HFFc6 (cell line): ENCODE measurements at regions not wholly inside any gene's neighbourhood (a gene's known extent, or its start where the extent isn't known, plus 50 kb on each side); places are given as distances from the start of the nearest gene placed in this dataset.

Source experiments
- DNase-seq: peaks from one replicate; pipeline ENCODE4 v3.0.0-alpha.2; 2018
- H3K27ac Mint-ChIP-seq: 2 replicates; pipeline ENCODE4 v1.8.0; 2020; ENCODE audit warnings: mild to moderate bottlenecking, mixed read lengths
- H3K27me3 Mint-ChIP-seq: 2 replicates; pipeline ENCODE4 v1.8.0; 2021; ENCODE audit warnings: mild to moderate bottlenecking, moderate library complexity, mixed read lengths; ENCODE audit not compliant: insufficient read depth
- H3K36me3 Mint-ChIP-seq: 2 replicates; pipeline ENCODE4 v1.8.0; 2021; ENCODE audit warnings: low read depth, mixed read lengths
- H3K4me1 Mint-ChIP-seq: 2 replicates; pipeline ENCODE4 v1.8.0; 2020; ENCODE audit warnings: low read depth, mixed read lengths
- H3K4me3 Mint-ChIP-seq: 2 replicates; pipeline ENCODE4 v1.8.0; 2020; ENCODE audit warnings: mild to moderate bottlenecking, moderate library complexity, mixed read lengths
- H3K9me3 Mint-ChIP-seq: 2 replicates; pipeline ENCODE4 v1.8.0; 2020; ENCODE audit warnings: mild to moderate bottlenecking, mixed read lengths
- CTCF ChIP-seq: fragments of 200-600 bp; sonication (generic); IDR thresholded peaks from 2 replicates; pipeline ENCODE4 v1.5.0; 2021; ENCODE audit warnings: antibody characterized with exemption, mild to moderate bottlenecking

- Mint-ChIP-seq H3K4me3 (peak overlapping the region; percentile 21; the same call in 1 of the 2 replicates), H3K27me3 (peaks cover 2% of the 10 kb centered on the region; the same call in 1 of the 2 replicates), H3K27ac (peak overlapping the region; percentile 37; the same call in 1 of the 2 replicates), H3K9me3 (no peaks in the 10 kb centered on the region), H3K36me3 (no peaks in the 10 kb centered on the region), H3K4me1 (peaks cover 69% of the 10 kb centered on the region)
- no peak for TF ChIP-seq CTCF
- DNase-seq, result no peak
Measured at GRCh38 chr2:207226671-207227061, 60.9 kb upstream of the KLF7 start.

DNA sequence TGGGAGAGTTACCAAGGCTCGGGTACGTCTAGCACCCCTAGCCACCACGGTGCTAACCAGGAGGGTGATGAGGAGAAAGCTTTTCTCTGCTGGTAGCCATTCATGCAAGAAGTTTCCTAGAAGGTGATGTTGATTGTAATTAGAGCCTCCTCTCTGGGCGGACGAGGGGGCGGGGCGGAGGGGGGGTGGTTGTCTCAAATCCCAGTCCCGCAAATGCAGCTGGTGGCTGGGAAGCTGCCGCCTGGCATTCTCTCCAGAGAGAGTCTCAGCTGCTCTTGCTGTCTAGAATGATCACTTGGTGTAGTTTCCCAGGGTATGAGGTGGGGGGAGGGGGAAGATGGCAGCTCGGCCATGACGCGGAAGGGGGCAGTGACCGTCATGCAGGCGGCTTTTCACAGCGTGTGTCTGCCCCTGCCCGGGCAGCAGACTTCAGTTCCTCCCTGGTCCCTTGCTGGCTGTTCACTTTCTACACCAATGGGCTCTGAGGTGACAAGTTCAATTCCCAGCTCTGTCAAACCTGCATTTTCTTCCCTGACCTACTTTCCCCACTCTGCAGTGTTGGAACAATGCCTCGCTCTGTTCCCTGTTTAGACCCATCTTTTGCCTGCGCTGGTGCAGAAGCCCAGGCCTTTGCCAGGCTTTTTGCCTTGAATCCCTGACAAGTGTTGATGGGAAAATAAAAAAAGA, 61.5 kb upstream of the KLF7 start:
- Mint-ChIP-seq H3K27ac (peak overlapping the region; percentile 37; the same call in 1 of the 2 replicates), H3K4me1 (peaks cover 74% of the 10 kb centered on the region), H3K4me3 (peak overlapping the region; percentile 21; the same call in 1 of the 2 replicates), H3K27me3 (peaks cover 2% of the 10 kb centered on the region; the same call in 1 of the 2 replicates), H3K36me3 (no peaks in the 10 kb centered on the region), H3K9me3 (no peaks in the 10 kb centered on the region)
- TF ChIP-seq CTCF, result no peak
- no peak for DNase-seq

DNA sequence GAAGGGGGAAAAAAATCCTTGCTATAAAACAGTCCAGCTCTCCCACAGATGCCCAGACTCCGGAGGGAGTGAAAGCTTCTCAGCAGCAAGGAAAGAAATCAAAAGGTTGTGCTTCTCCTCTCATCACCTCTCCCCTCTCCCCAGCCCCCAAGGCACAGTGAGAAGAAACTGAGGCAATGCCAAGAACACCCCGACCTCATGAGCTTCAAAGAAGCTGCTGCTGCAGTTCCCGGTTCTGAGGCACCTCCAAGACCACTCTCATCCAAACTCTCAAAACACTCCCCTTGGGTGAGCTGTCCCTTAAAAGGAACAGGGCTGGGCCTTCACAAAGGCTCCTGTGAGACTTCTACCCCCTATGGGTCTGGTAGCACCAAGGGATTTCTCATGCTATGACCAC, 62.0 kb upstream of the KLF7 start:
- no peak for DNase-seq
- no peaks in the 10 kb centered on the region for H3K36me3 Mint-ChIP-seq
- H3K9me3 Mint-ChIP-seq, result no peaks in the 10 kb centered on the region
- no peak overlapping the region for H3K4me3 Mint-ChIP-seq
- H3K27ac Mint-ChIP-seq, result no peak overlapping the region
- H3K4me1 Mint-ChIP-seq, result peaks cover 76% of the 10 kb centered on the region
- peaks cover 2% of the 10 kb centered on the region; the same call in 1 of the 2 replicates for H3K27me3 Mint-ChIP-seq
- TF ChIP-seq CTCF, result no peak

- Mint-ChIP-seq H3K27me3 (peaks cover 2% of the 10 kb centered on the region; the same call in 1 of the 2 replicates), H3K9me3 (no peaks in the 10 kb centered on the region), H3K4me3 (no peak overlapping the region), H3K36me3 (no peaks in the 10 kb centered on the region), H3K4me1 (peaks cover 76% of the 10 kb centered on the region), H3K27ac (no peak overlapping the region)
- no peak for DNase-seq
- TF ChIP-seq CTCF, result no peak
Measured at GRCh38 chr2:207228402-207228801, 62.7 kb upstream of the KLF7 start.

DNA sequence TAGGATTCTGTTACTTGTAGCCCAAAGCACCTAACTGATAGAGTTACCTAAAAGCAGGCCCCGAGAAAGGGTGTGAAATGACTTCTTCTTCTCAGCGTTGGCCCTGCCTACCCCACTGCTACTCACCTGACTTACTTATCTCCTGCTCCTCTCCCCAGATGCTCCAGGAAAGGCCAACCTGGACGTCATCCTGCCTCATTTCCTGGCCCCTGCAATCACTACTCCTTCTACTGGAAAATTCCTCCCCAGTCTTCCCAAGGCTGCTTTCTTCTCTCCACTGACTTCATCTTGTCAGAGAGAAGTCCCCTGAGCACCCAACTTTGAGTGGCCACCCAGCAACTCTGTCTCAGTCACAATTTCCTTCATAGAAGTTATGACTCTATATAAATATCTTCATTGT, 63.4 kb upstream of the KLF7 start:
- peaks cover 83% of the 10 kb centered on the region for H3K4me1 Mint-ChIP-seq
- no peaks in the 10 kb centered on the region; the same call in 1 of the 2 replicates for H3K36me3 Mint-ChIP-seq
- no peak for TF ChIP-seq CTCF
- no peak overlapping the region for H3K4me3 Mint-ChIP-seq
- DNase-seq, result no peak
- peaks cover 2% of the 10 kb centered on the region; the same call in 1 of the 2 replicates for H3K27me3 Mint-ChIP-seq
- no peaks in the 10 kb centered on the region for H3K9me3 Mint-ChIP-seq
- no peak overlapping the region; the same call in 1 of the 2 replicates for H3K27ac Mint-ChIP-seq
